Esophagus squamous epithelium (tissue), 4 donors: ENCODE measurements at regions not wholly inside any gene's neighbourhood (a gene's known extent, or its start where the extent isn't known, plus 50 kb on each side); places are given as distances from the start of the nearest gene placed in this dataset.

ENCODE experiments used
- CTCF ChIP-seq, 6 experiments: fragments of 450-650 bp in 4 of 6; fragments of 200-600 bp in 2 of 6; sonication (generic) in 2 of 6; IDR thresholded peaks; one replicate each; pipeline ENCODE4 v1.5.1; 2016 to 2019; ENCODE audit warnings: antibody characterized with exemption in 6 of 6, mild to moderate bottlenecking in 4 of 6, moderate library complexity in 4 of 6
- POLR2A ChIP-seq, 4 donors: fragments of 450-650 bp; IDR thresholded peaks; one replicate each; pipeline ENCODE4 v1.6.1; 2017; ENCODE audit warnings: antibody characterized with exemption in 4 of 4, mild to moderate bottlenecking in 4 of 4, moderate library complexity in 3 of 4

- TF ChIP-seq CTCF (IDR thresholded peaks at IDR 0.05) (no peak), POLR2A (IDR thresholded peaks at IDR 0.05) (no peak)
Measured at GRCh38 chr5:51625224-51625968, 242.1 kb downstream of the ISL1 start.
